ENCODE measurements at regions not wholly inside any gene's neighbourhood (a gene's known extent, or its start where the extent isn't known, plus 50 kb on each side); places are given as distances from the start of the nearest gene placed in this dataset.

DNA sequence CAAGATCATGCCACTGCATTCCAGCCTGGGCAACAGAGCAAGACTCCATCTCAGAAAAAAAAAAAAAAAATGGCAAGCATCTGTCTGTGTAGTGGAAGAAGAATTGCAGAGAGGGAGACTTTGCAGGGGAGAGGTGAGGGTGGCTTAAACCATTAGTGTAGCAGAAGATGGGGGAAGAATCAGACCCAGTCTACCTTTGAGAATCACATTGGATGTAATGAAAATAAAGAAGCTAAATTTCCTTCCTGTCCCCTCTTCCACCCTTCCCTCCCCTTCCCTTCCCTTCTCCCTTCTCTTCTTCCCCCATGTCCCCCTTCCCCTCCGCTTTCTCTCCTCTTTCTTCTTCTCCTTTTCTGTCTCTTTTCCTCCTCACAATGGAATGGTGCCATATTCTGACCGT, 180.8 kb upstream of the SVIL start:
- TF ChIP-seq, protein P1, sequence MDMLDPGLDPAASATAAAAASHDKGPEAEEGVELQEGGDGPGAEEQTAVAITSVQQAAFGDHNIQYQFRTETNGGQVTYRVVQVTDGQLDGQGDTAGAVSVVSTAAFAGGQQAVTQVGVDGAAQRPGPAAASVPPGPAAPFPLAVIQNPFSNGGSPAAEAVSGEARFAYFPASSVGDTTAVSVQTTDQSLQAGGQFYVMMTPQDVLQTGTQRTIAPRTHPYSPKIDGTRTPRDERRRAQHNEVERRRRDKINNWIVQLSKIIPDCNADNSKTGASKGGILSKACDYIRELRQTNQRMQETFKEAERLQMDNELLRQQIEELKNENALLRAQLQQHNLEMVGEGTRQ (IDR thresholded peaks at IDR 0.05; ENCODE audit: borderline replicate concordance, low read depth, low read length) = no peak
- TF ChIP-seq, protein P2, sequence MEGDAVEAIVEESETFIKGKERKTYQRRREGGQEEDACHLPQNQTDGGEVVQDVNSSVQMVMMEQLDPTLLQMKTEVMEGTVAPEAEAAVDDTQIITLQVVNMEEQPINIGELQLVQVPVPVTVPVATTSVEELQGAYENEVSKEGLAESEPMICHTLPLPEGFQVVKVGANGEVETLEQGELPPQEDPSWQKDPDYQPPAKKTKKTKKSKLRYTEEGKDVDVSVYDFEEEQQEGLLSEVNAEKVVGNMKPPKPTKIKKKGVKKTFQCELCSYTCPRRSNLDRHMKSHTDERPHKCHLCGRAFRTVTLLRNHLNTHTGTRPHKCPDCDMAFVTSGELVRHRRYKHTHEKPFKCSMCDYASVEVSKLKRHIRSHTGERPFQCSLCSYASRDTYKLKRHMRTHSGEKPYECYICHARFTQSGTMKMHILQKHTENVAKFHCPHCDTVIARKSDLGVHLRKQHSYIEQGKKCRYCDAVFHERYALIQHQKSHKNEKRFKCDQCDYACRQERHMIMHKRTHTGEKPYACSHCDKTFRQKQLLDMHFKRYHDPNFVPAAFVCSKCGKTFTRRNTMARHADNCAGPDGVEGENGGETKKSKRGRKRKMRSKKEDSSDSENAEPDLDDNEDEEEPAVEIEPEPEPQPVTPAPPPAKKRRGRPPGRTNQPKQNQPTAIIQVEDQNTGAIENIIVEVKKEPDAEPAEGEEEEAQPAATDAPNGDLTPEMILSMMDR (IDR thresholded peaks at IDR 0.05) = no peak
- TF ChIP-seq RAD21 (IDR thresholded peaks at IDR 0.05; ENCODE audit: low read length) = no peak

Measured in SK-N-SH (cell line).